ENCODE measurements at regions not wholly inside any gene's neighbourhood (a gene's known extent, or its start where the extent isn't known, plus 50 kb on each side); places are given as distances from the start of the nearest gene placed in this dataset.

DNA sequence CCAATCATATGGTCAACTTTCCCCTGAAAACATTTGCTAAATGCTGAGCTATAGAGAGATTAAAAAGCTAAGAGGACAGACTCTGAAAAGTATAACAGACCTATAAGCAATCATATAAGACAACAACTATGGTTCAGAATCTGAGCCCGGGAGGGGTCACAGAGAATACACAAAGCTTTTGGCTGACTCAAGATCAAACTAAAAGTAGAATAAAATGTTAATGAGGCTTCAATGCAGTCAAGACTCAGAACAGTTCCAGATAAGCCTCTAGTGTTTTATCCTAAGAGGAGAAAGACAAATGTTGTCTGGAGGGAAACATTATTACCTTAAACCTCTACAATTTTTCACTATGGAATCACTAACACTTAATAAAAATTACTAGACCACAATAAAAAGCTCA, 175.4 kb upstream of the VEGFC start:
- Histone ChIP-seq H3K27me3 (no peaks in the 10 kb centered on the region), H4K20me1 (no peaks in the 10 kb centered on the region), H3K9me3 (no peaks in the 10 kb centered on the region), H3K27ac (no peak overlapping the region), H3K4me3 (no peak overlapping the region), H3K9ac (no peak overlapping the region), H3K4me1 (no peaks in the 10 kb centered on the region), H3K4me2 (no peak overlapping the region), H3K36me3 (no peaks in the 10 kb centered on the region)
- no peak for TF ChIP-seq Cebpa-rat (IDR thresholded peaks at IDR 0.05)

DNA sequence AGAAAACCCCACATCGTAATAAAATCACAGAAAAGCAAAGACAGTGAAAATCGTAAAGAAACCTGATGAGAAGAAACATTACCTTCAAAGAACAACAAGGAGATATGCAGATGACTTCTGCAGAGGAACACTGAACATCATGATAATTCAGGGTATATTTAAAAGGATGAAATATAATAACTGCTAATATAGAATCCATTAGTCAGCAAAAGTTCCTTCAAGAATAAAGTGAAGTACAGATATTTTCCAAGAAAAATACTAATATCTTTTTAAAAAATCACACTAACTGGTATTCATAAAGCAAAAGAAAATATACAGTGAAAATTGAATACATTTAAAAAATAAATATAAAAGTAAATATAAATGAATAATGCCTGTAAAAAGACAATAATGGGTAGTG, 176.3 kb upstream of the VEGFC start:
- no peaks in the 10 kb centered on the region for H3K9me3 ChIP-seq
- H3K4me2 ChIP-seq = no peak overlapping the region
- H3K9ac ChIP-seq = no peak overlapping the region
- no peak overlapping the region for H3K4me3 ChIP-seq
- H3K27me3 ChIP-seq = no peaks in the 10 kb centered on the region
- H3K4me1 ChIP-seq = no peaks in the 10 kb centered on the region
- no peak overlapping the region for H3K27ac ChIP-seq
- H4K20me1 ChIP-seq = no peaks in the 10 kb centered on the region
- TF ChIP-seq Cebpa-rat (IDR thresholded peaks at IDR 0.05) = no peak
- no peaks in the 10 kb centered on the region for H3K36me3 ChIP-seq

DNA sequence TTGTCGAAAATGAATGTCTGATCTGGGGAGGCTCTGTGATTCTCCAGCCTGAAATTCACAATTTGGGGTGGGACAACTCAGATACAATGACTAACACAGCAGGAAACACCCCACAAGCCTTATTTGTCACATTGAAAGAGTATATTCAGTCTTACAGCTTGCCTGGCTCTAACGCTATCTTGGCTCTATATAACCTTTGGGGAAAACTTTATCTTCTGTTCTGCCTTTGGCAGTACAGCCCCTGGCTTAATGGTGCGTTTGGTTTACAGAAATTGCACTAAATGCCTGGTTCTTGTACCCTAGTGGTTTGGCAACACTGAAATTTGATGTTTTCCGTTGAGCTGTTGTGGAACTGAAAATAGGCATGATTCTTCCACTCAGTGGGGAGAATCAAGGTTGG, 178.1 kb upstream of the VEGFC start:
- Histone ChIP-seq H3K27ac (no peak overlapping the region), H3K36me3 (no peaks in the 10 kb centered on the region), H4K20me1 (no peaks in the 10 kb centered on the region), H3K27me3 (no peaks in the 10 kb centered on the region), H3K9me3 (no peaks in the 10 kb centered on the region), H3K4me3 (no peak overlapping the region), H3K9ac (no peak overlapping the region), H3K4me2 (no peak overlapping the region), H3K4me1 (no peaks in the 10 kb centered on the region)
- TF ChIP-seq Cebpa-rat (IDR thresholded peaks at IDR 0.05) = no peak

DNA sequence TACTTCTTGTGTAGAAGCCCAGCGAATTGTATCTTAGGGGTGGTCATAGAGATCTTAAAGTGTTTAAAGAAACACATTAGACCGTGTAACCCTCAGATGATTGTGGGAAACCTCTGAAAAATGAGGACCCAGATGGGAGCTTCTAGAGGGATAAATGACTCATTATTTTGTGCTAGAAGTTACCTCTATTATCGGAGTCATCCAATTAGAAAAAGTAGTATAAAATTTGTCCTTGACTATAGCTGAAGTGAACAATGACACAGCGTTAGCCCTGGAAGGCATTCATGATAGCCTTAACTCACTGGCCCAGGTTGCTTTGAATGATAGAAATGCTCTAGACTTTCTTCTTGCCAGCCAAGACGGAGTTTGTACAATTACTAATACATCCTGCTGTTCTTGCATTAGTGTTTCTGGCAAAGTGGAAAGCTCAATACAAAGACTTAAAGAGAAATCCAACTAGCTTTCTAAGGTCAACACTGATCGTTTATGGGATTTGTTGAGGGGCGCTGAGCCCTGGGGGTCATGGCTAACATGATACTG, 178.9 kb upstream of the VEGFC start:
- H3K9ac ChIP-seq = no peak overlapping the region

DNA sequence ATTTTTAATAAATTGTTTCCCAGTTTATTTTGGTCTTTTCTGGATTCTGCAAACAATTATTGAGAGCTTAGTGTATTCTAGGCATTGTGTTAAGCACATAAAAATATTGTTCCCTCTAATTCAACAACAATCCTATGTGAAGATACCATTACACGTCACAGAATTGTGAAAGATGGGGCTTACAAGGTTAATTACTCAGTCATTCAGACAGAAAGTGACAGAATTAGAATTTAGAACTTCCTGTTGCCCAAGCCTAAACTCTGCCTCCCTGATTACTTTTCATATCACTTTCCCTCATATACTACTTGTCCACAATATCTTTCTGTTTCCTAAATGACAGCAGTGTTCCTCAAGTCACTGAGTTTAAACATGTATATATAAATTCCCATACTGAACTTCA, 186.7 kb upstream of the VEGFC start:
- Histone ChIP-seq H3K36me3 (no peaks in the 10 kb centered on the region), H3K4me3 (no peak overlapping the region), H4K20me1 (no peaks in the 10 kb centered on the region), H3K9ac (no peak overlapping the region), H3K27me3 (no peaks in the 10 kb centered on the region), H3K4me2 (no peak overlapping the region), H3K27ac (no peak overlapping the region), H3K9me3 (no peaks in the 10 kb centered on the region), H3K4me1 (no peaks in the 10 kb centered on the region)
- TF ChIP-seq Cebpa-rat (IDR thresholded peaks at IDR 0.05) = no peak

More for the DNA sequence above, 178.9 kb upstream of the VEGFC start:
- H3K36me3 ChIP-seq = no peaks in the 10 kb centered on the region
- H3K27me3 ChIP-seq = no peaks in the 10 kb centered on the region
- no peak overlapping the region for H3K4me2 ChIP-seq
- no peak overlapping the region for H3K27ac ChIP-seq
- H3K4me1 ChIP-seq = no peaks in the 10 kb centered on the region
- no peaks in the 10 kb centered on the region for H3K9me3 ChIP-seq
- no peak for TF ChIP-seq Cebpa-rat (IDR thresholded peaks at IDR 0.05)
- H4K20me1 ChIP-seq = no peaks in the 10 kb centered on the region
- H3K4me3 ChIP-seq = no peak overlapping the region

DNA sequence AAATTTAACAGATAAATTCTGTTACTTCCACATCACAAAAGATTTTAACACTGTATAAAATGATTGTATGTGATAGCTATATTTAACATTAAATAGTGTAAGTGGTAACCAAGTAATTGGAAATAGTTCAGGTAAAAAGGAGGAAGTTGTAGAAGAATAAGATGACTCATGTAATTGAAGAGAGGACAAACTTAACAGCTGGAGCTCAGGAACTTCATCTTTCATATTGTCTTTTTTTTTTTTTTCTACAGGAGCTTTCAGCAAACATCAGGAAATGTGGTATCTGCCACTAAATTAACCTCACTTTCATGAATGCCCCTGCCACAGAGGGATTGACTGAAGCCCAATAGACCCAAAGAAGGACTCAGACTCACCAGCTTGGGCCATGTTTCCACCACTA, 188.4 kb upstream of the VEGFC start:
- no peak for TF ChIP-seq Cebpa-rat (IDR thresholded peaks at IDR 0.05)
- Histone ChIP-seq H4K20me1 (no peaks in the 10 kb centered on the region), H3K27ac (no peak overlapping the region), H3K4me3 (no peak overlapping the region), H3K4me2 (no peak overlapping the region), H3K4me1 (no peaks in the 10 kb centered on the region), H3K27me3 (no peaks in the 10 kb centered on the region), H3K9ac (no peak overlapping the region), H3K36me3 (no peaks in the 10 kb centered on the region), H3K9me3 (no peaks in the 10 kb centered on the region)

DNA sequence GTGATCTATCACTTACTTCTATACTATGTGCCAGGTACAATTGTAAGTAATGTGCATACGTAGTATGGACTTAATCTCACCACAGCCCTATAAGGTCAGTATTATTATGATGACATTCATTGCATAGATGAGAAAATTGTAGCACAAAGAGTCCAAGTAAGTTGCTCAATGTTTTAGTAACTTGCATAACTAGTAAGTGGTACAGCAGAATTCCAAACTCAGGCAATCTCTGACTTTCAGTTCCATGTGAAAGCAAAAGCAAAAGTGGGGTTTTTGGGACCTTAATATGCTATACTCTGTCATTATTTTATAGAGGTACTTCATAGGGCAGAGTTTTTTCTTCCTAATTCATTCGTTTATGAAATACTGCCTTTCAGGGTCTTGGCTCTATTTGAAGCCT, 188.8 kb upstream of the VEGFC start:
- Histone ChIP-seq H3K9ac (no peak overlapping the region), H3K27me3 (no peaks in the 10 kb centered on the region), H3K4me2 (no peak overlapping the region), H4K20me1 (no peaks in the 10 kb centered on the region), H3K36me3 (no peaks in the 10 kb centered on the region), H3K4me1 (no peaks in the 10 kb centered on the region), H3K4me3 (no peak overlapping the region), H3K27ac (no peak overlapping the region), H3K9me3 (no peaks in the 10 kb centered on the region)
- no peak for TF ChIP-seq Cebpa-rat (IDR thresholded peaks at IDR 0.05)

DNA sequence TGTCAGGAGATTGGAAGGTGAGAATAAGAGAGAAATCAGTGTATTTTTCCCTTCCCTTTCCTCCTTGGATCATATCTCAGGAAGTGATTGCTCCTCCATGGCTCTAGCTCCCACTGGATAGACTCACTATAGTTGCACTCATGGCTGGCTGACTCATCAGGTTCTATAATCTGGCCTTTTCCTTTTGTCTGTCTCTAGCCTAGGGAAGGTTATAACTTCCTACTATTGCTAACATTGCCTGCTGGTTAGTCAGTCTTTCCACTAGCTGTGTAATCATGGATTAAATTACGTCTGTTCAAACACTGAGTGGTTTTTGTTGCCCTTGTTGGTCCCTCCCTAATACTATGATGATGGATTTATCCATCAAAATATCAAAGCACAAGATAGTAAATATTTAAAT, 195.5 kb upstream of the VEGFC start:
- no peak overlapping the region for H3K9ac ChIP-seq
- H3K27ac ChIP-seq = no peak overlapping the region
- no peaks in the 10 kb centered on the region for H3K36me3 ChIP-seq
- H3K27me3 ChIP-seq = no peaks in the 10 kb centered on the region
- H3K4me2 ChIP-seq = no peak overlapping the region
- no peak for TF ChIP-seq Cebpa-rat (IDR thresholded peaks at IDR 0.05)
- H4K20me1 ChIP-seq = no peaks in the 10 kb centered on the region
- no peaks in the 10 kb centered on the region for H3K9me3 ChIP-seq
- H3K4me1 ChIP-seq = no peaks in the 10 kb centered on the region
- H3K4me3 ChIP-seq = no peak overlapping the region

DNA sequence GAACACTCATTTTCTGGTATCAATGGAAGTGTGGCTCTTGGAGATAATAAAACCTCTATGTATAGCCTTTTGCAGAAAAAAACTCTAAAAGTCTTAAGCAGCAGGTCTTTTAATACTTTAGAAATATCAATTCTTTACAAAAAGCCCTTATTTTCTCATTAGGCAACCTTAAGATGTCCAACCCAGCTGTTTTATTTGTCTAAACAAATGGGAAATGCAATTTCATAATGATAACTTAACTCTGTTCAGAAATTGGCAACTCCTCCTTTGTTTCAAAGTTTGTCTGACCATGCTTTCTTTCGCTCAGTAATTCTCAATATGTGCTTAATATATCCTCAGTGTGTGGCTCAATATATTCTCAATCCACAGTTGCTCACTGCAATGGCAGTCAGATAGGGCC, 196.5 kb upstream of the VEGFC start:
- H3K27me3 ChIP-seq = no peaks in the 10 kb centered on the region
- no peaks in the 10 kb centered on the region for H4K20me1 ChIP-seq
- H3K4me1 ChIP-seq = no peaks in the 10 kb centered on the region
- no peak overlapping the region for H3K4me2 ChIP-seq
- no peak overlapping the region for H3K9ac ChIP-seq
- no peaks in the 10 kb centered on the region for H3K9me3 ChIP-seq
- TF ChIP-seq Cebpa-rat (IDR thresholded peaks at IDR 0.05) = no peak
- no peaks in the 10 kb centered on the region for H3K36me3 ChIP-seq
- no peak overlapping the region for H3K27ac ChIP-seq
- H3K4me3 ChIP-seq = no peak overlapping the region

DNA sequence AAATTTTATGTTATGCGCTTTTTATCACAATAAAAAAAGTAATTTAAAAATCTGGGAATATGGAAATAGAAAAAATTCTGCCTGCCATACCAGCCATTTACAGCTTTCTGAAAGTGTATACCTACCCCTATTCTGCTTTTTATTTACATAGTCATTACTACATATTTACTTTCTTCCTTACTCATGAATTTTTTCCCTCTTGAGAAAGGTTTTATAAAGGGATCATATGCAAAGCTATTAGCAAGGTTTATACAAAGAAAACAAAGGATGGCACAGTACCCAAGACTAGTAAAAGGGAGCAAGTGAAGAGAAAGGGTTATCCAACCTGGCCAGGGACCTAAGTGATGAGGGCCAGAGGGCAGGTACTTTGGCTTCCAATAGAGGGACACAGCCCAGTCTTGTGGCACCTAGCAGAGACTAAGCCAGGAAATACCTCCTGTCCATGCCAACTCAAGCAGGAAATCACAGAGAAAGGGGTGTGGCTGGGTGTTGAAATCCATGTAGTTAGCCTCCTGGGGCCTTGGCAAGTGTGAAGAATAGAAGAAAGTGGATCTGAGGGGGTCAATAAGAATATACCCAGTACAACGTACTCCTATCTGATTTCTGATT, 207.3 kb upstream of the VEGFC start:
- no peaks in the 10 kb centered on the region for H4K20me1 ChIP-seq
- H3K36me3 ChIP-seq = no peaks in the 10 kb centered on the region
- no peaks in the 10 kb centered on the region for H3K9me3 ChIP-seq
- H3K27me3 ChIP-seq = no peaks in the 10 kb centered on the region
- no peak for TF ChIP-seq Cebpa-rat (IDR thresholded peaks at IDR 0.05)
- H3K9ac ChIP-seq = no peak overlapping the region
- H3K27ac ChIP-seq = no peak overlapping the region
- H3K4me1 ChIP-seq = no peaks in the 10 kb centered on the region
- no peak overlapping the region for H3K4me2 ChIP-seq
- H3K4me3 ChIP-seq = no peak overlapping the region
